Right cardiac atrium (tissue), 5 donors: ENCODE measurements at regions not wholly inside any gene's neighbourhood (a gene's known extent, or its start where the extent isn't known, plus 50 kb on each side); places are given as distances from the start of the nearest gene placed in this dataset.

ENCODE experiments used
- ATAC-seq, 2 donors: fragments of 200-7000 bp; cut with Tn5 transposase; one replicate each; pipeline versions ENCODE4 v1.8.0 to v1.9.1; 2020; ENCODE audit warnings: moderate library complexity in 2 of 2, mild to moderate bottlenecking in 1 of 2
- DNase-seq, 3 donors: peaks; one replicate each; pipeline ENCODE4 v3.0.0-alpha.2; 2020
- H3K27ac ChIP-seq: one replicate; pipeline ENCODE4 v1.5.1; 2013; ENCODE audit warnings: mild to moderate bottlenecking, low read length, control low read depth, moderate library complexity
- H3K27me3 ChIP-seq: one replicate; pipeline ENCODE4 v1.6.1; 2013; ENCODE audit not compliant: control insufficient read depth, insufficient read depth
- H3K4me1 ChIP-seq: one replicate; pipeline ENCODE4 v1.6.1; 2013; ENCODE audit warnings: low read length; ENCODE audit not compliant: control insufficient read depth, insufficient read depth
- H3K4me3 ChIP-seq: one replicate; pipeline ENCODE4 v1.5.1; 2013; ENCODE audit warnings: low read length, control low read depth
- H3K9me3 ChIP-seq: one replicate; pipeline ENCODE4 v1.6.1; 2013; ENCODE audit warnings: low read length; ENCODE audit not compliant: control insufficient read depth
- WGBS: extraction: QIAGEN DNeasy Blood & Tissue Kit; methylation state at CpG from one replicate; pipeline ENCODE4 v1.1.7; 2013; 5-methylcytosine and 5-hydroxymethylcytosine counted together
- intact Hi-C, 4 donors: fragments of 100-400 bp; cut with DNase I; formaldehyde crosslinking; loops; one replicate each; pipeline versions ENCODE4 v1.11.0 to v1.14.0; 2022 to 2023
- donor health status: healthy with polysubstance abuse.
- donor health status: DM: no; HTN: yes; CAD: no.
- donor health status: DM: no; HTN: no; CAD: no.
- donor health status: DM: no; HTN: yes; CAD: no; lungs with severe emphysema.
- donor health status: DM: yes; HTN: yes; CAD: no.

DNA sequence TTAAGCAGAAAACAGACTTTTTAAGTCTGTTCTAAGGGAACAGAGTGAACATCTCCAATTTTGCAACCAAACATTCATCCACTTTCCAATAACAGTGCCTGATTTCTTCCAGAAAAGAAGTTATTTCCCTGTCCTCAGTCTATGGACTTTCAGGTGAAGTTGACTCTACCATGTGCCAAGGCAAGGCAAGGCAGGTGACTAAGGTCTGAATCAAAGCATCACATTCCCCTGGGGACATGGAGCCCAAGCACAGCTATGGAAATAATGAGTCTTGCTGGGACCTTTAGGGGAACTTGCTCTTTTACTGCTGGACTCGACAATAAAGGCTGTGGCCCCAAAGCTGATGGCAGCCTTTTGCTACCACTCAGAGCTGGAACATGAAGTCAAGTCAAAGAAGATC lies 182.2 kb downstream of the FGFR2 start:
- WGBS, result 86% methylated on average over 1 of the region's 1 CpG
- intact Hi-C loops, result no loop called here
- DNase-seq, result no peak
- no peak overlapping the region for H3K4me3 ChIP-seq
- no peaks in the 10 kb centered on the region for H3K27me3 ChIP-seq
- H3K9me3 ChIP-seq, result no peaks in the 10 kb centered on the region
- ATAC-seq, result no peak
- no peaks in the 10 kb centered on the region for H3K4me1 ChIP-seq
- no peak overlapping the region for H3K27ac ChIP-seq

DNA sequence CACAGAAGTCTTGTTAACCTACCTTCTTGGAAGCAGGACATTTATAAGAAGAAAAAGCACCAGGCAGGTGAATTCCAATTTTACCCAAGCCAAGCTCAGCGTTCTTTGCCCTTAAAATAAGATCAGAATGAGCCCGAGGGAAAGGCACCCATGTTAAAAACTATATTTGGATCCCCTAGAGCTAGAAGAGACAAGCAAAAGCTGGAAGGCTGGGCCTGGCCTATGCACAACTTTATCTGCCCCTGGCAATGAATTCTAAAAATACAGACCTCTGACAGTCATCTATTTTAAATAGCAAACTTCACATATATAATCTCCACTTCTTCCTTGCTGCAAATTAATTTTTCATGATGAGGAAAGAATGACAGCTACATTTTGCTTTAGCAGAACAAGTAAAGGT lies 180.9 kb downstream of the FGFR2 start:
- intact Hi-C loops, result no loop called here
- Histone ChIP-seq H3K4me1 (no peaks in the 10 kb centered on the region), H3K4me3 (no peak overlapping the region), H3K9me3 (no peaks in the 10 kb centered on the region), H3K27me3 (no peaks in the 10 kb centered on the region), H3K27ac (no peak overlapping the region)
- 63% methylated on average over 2 of the region's 2 CpGs for WGBS
- DNase-seq, result no peak
- ATAC-seq, result no peak

DNA sequence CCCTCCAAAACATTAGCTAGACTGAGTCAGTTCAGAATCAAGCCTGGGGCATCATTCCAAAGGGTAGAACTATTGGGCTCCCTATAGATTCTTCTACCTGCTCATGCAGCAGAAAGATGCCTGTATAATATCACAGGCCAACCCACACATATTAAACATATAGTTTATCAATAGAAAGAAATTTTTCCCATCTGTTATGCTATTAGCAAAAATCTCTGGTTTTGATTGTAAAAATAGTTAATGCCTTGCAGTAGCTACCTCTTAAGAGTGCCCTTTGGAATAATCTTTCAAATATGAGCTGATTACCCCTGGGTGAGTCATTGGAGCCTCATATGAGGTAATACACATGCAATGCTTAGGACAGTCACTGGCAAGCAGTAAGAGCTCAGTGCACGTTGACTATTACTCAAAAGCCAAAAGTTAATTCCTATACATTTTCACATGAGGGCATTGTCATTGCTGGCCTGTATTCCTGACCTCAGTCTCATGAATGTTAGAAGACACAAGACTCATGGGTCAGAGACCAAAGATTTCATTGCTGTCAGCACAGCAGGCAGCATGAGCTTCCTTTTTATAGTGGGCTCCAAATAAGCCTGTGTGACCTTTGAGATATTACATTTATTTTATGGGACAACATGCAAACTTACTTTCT lies 180.0 kb downstream of the FGFR2 start:
- H3K27ac ChIP-seq, result no peak overlapping the region
- 83% methylated on average over 1 of the region's 1 CpG for WGBS
- intact Hi-C loops, result no loop called here
- DNase-seq, result no peak
- no peaks in the 10 kb centered on the region for H3K4me1 ChIP-seq
- no peaks in the 10 kb centered on the region for H3K27me3 ChIP-seq
- no peak overlapping the region for H3K4me3 ChIP-seq
- no peak for ATAC-seq
- no peaks in the 10 kb centered on the region for H3K9me3 ChIP-seq

DNA sequence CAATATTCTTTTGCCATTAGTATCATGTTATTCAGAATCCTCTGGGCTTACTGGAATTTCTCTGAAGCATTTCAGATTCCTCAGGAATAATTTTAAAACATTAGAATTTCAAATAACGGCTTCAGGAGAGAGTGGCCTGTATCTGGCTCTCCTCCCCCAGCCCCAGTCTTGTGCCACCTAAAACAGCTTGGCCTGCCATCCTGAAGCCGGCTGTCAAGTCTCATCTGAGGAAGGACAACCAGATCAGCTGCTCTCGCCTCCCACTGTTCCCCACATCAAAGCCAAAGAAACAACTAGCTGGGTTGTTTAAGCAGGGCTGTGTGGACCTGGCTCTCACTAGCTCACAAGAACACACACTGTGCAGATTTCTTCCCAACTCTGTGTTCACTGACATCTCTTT lies 178.2 kb downstream of the FGFR2 start:
- DNase-seq (no peak), ATAC-seq (no peak)
- intact Hi-C loops, result no loop called here
- Histone ChIP-seq H3K4me3 (no peak overlapping the region), H3K4me1 (no peaks in the 10 kb centered on the region), H3K27ac (no peak overlapping the region), H3K9me3 (no peaks in the 10 kb centered on the region), H3K27me3 (no peaks in the 10 kb centered on the region)
- WGBS, result 78% methylated on average over 3 of the region's 3 CpGs

DNA sequence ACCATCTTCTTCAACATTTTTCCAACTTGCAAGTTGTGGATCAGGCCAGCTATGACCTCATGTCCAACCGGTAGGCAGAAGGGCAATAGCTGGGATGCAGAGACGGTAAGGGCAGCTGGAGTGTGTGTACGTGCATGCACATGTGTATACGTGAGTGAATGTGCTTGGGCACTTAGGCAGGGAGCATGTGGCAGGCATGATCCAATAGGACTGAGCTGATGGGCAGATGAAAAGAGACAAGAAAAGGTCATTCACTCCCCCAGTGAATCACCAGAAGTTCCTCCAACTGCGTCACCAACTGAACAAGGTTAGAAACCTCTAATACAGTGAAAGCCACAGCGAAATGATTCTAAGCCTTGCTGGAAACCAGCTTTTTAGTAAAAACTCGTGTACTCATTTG lies 176.1 kb downstream of the FGFR2 start:
- Histone ChIP-seq H3K27ac (no peak overlapping the region), H3K4me1 (no peaks in the 10 kb centered on the region), H3K4me3 (no peak overlapping the region), H3K27me3 (no peaks in the 10 kb centered on the region), H3K9me3 (no peaks in the 10 kb centered on the region)
- DNase-seq (no peak), ATAC-seq (no peak)
- intact Hi-C loops, result no loop called here
- WGBS, result 92% methylated on average over 7 of the region's 7 CpGs

DNA sequence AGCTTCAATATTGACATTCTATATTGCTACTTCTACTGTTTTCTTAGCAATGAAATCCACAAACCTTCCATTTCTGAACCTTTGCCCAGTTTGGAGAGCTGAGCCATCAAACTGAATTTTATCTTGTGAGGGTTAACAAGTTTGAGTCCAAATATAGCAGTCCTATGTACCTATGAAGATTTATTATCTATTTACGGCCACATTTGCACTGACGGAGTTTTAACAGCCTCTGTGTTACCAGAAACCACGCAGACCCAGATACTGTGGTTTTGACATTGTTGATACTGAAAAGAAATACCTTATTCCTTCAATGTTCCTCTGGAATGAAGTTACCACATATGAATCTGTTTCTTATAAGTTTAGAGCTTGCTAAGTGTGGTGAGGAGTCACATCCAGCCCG lies 172.6 kb downstream of the FGFR2 start:
- 66% methylated on average over 4 of the region's 4 CpGs for WGBS

DNA sequence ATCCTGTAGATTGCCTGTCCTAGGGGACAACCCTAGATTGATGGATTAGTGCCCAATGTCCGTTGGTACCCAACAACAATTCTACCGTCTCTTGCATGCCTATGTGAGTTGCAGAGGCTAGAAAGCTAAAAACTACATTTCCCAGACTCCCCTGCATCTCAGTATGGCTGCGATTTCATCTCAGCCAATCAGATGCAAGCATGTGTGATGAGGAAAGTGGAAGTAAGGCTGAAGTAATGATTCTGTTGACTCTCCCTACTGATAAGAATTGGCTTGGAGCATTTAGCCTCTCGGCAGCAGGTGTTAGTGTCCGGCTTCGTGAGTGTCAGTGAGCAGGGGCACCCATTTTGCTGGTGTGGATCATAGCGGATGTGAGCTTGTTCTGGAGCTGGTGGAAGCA lies 171.9 kb downstream of the FGFR2 start:
- H3K27me3 ChIP-seq, result no peaks in the 10 kb centered on the region
- no peak overlapping the region for H3K27ac ChIP-seq
- ATAC-seq (no peak), DNase-seq (no peak)
- no peak overlapping the region for H3K4me3 ChIP-seq
- WGBS, result 71% methylated on average over 7 of the region's 7 CpGs
- no peaks in the 10 kb centered on the region for H3K9me3 ChIP-seq
- no peaks in the 10 kb centered on the region for H3K4me1 ChIP-seq
- intact Hi-C loops, result no loop called here

More for the DNA sequence above, 172.6 kb downstream of the FGFR2 start:
- H3K4me1 ChIP-seq, result no peaks in the 10 kb centered on the region
- DNase-seq (no peak), ATAC-seq (no peak)
- intact Hi-C loops, result no loop called here
- no peak overlapping the region for H3K4me3 ChIP-seq
- no peaks in the 10 kb centered on the region for H3K27me3 ChIP-seq
- H3K9me3 ChIP-seq, result no peaks in the 10 kb centered on the region
- H3K27ac ChIP-seq, result no peak overlapping the region
